Retinal pigment epithelial cell (primary cell): ENCODE measurements at regions not wholly inside any gene's neighbourhood (a gene's known extent, or its start where the extent isn't known, plus 50 kb on each side); places are given as distances from the start of the nearest gene placed in this dataset.

Source experiments
- DNase-seq: peaks from one replicate; pipeline ENCODE4 v3.0.0-alpha.2; 2010; ENCODE audit warnings: low read depth
- H3K4me3 ChIP-seq: 2 replicates; pipeline ENCODE4 v1.5.1; 2011; ENCODE audit warnings: mild to moderate bottlenecking, low read length, control low read depth, moderate library complexity
- TF ChIP-seq, protein P1 (sequence below): conservative IDR thresholded peaks from 2 replicates; pipeline ENCODE4 v1.5.1; 2011; ENCODE audit warnings: low read depth, low read length, control low read depth, inconsistent platforms

DNA sequence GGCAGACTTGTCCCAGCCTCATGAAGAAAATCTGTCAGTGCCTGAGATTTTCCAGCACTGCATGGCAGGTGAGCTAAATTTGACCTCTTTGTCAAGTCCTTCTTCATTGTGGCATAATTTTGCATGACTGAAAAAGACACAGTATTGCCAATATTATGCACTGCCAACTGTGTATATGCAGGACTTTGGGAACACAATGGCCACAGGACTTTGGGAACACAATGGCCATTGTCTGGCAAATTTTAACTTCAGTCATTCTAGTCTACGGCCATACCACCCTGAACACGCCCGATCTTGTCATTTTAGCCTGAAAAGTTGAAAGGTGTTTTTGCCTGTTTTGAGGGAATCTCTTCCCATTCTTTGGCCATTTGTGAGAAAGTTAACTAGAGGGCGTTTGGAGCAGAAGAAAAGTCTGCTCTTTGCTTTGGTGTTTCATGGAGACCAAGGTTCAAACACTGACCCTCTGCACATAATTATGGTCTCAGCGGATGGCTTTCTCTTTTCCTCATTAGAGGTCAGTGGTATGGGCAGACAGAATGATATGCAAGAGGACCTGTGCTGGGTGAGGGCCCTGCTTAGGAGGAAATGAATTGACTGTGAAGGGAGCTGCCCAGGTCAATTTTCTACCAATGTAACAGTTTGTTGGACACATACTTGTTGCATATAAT lies 72.4 kb upstream of the NEK7 start:
- TF ChIP-seq, protein P1, sequence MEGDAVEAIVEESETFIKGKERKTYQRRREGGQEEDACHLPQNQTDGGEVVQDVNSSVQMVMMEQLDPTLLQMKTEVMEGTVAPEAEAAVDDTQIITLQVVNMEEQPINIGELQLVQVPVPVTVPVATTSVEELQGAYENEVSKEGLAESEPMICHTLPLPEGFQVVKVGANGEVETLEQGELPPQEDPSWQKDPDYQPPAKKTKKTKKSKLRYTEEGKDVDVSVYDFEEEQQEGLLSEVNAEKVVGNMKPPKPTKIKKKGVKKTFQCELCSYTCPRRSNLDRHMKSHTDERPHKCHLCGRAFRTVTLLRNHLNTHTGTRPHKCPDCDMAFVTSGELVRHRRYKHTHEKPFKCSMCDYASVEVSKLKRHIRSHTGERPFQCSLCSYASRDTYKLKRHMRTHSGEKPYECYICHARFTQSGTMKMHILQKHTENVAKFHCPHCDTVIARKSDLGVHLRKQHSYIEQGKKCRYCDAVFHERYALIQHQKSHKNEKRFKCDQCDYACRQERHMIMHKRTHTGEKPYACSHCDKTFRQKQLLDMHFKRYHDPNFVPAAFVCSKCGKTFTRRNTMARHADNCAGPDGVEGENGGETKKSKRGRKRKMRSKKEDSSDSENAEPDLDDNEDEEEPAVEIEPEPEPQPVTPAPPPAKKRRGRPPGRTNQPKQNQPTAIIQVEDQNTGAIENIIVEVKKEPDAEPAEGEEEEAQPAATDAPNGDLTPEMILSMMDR = no peak
- no peak overlapping the region for H3K4me3 ChIP-seq
- DNase-seq = no peak

- no peak overlapping the region for H3K4me3 ChIP-seq
- TF ChIP-seq, protein P1 = no peak
- DNase-seq = no peak
These were observed 70.6 kb upstream of the NEK7 start for GRCh38 chr1:198086051-198086745.

DNA sequence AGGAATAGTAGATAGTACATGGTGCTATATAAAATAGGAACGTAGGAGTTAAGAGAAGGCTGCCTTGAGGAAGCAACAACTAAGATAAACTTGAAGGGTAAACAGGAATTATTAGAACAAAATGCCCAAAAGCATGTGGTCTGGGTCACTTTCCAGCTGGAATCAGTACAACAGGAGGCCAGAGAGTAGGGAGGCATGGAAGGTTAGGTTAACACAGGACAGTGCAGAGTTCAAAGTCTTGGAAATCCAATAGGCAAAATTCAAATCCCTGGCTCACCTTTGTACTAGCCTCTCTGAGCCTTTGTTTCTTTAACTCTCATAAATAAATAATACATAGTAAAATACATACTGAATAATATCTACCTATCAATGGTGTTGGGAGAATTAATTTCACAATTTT lies 69.0 kb upstream of the NEK7 start:
- H3K4me3 ChIP-seq = no peak overlapping the region
- no peak for DNase-seq
- TF ChIP-seq, protein P1 = no peak

GRCh38 chr1:198088360-198089071 lies 68.3 kb upstream of the NEK7 start:
- H3K4me3 ChIP-seq = no peak overlapping the region
- DNase-seq = no peak
- TF ChIP-seq, protein P1 = peak; percentile 64

DNA sequence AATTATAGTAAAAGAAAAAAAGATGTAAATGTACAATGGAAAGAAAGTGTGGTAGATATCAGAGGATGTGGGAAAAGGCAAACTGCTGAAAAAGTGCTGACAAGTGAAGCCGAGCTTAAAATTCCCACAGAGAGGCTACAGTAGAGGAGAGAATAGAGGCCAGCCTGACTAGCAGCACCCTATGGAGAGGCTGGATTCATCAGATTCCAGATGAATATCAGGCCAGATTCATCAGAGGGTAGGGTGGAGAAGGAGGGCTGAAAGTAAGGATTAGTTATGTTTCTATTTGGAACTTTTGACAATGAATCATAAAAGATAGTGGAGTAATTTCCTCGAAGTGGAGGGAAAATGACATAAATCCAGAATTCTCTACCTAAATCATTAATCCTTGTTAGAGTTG lies 60.4 kb upstream of the NEK7 start:
- no peak overlapping the region for H3K4me3 ChIP-seq
- no peak for DNase-seq
- TF ChIP-seq, protein P1 = no peak

DNA sequence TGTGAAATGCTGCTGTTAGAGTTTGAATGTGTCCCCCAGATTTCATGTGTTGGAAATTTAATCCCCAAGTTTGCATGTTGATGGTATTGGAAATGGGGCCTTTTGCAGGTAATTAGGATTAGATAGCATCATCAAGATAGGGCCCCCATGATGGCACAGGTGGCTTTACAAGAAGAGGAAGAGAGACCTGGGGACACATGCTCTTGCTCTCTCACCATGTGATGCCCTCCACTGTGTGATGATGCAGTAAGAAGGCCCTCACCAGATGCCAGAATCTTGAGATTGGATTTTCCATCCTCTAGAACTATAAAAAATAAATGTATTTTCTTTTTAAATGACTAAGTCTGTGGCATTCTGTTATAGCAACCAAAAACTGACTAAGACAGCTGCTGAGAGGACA lies 57.0 kb upstream of the NEK7 start:
- no peak for DNase-seq
- no peak overlapping the region for H3K4me3 ChIP-seq
- TF ChIP-seq, protein P1 = no peak
